Activated naive CD8-positive, alpha-beta T cell treated with anti-CD3 and anti-CD28 coated beads, Interleukin-2, amount 10 ng/mL, durations not matched to agents 7 days and 5 days (primary cell): ENCODE measurements at regions not wholly inside any gene's neighbourhood (a gene's known extent, or its start where the extent isn't known, plus 50 kb on each side); places are given as distances from the start of the nearest gene placed in this dataset.
"Not testable (repeated sequence)": the region's sequence is repeated elsewhere in the genome, so short reads cannot be mapped to it uniquely, and the experiment has no call there.

Source experiments
- ATAC-seq: fragments of 150-1000 bp; cut with Tn5 transposase; one replicate; pipeline ENCODE4 v1.10.0; 2021; ENCODE audit warnings: low read depth, moderate library complexity
- POLR2A ChIA-PET: fragments of 350-600 bp; sonication (Branson Sonifier 250); formaldehyde crosslinking; loops from one replicate; lab custom pipeline; 2021; ENCODE audit warnings: antibody characterized with exemption; lab: Charles Lee
- DNase-seq: peaks from one replicate; pipeline ENCODE4 v3.0.0; 2021
- H3K27ac Mint-ChIP-seq: one replicate; pipeline ENCODE4 v1.8.0; 2022; ENCODE audit warnings: mild to moderate bottlenecking, mixed read lengths
- H3K27me3 Mint-ChIP-seq: one replicate; pipeline ENCODE4 v1.8.0; 2022; ENCODE audit warnings: mild to moderate bottlenecking, moderate library complexity, mixed read lengths
- H3K36me3 Mint-ChIP-seq: one replicate; pipeline ENCODE4 v1.8.0; 2021; ENCODE audit warnings: mild to moderate bottlenecking, mixed read lengths
- H3K4me1 Mint-ChIP-seq: one replicate; pipeline ENCODE4 v1.8.0; 2021; ENCODE audit warnings: mixed read lengths
- H3K4me3 Mint-ChIP-seq: one replicate; pipeline ENCODE4 v1.8.0; 2022; ENCODE audit warnings: mild to moderate bottlenecking, moderate library complexity, mixed read lengths
- H3K9me3 Mint-ChIP-seq: one replicate; pipeline ENCODE4 v1.8.0; 2021; ENCODE audit warnings: mixed read lengths

- Mint-ChIP-seq H3K9me3 (peaks cover 6% of the 10 kb centered on the region), H3K4me1 (peaks cover 3% of the 10 kb centered on the region), H3K27ac (no peak overlapping the region), H3K36me3 (peaks cover 66% of the 10 kb centered on the region), H3K4me3 (no peak overlapping the region), H3K27me3 (no peaks in the 10 kb centered on the region)
- ATAC-seq (no peak), DNase-seq (no peak)
- POLR2A ChIA-PET, result no interaction called here
Observed at GRCh38 chr6:144435602-144436426, 150.7 kb downstream of the UTRN start.

GRCh38 chr6:144437105-144437504 lies 152.0 kb downstream of the UTRN start:
- no peak overlapping the region for H3K4me3 Mint-ChIP-seq
- H3K27me3 Mint-ChIP-seq, result no peaks in the 10 kb centered on the region
- peaks cover 3% of the 10 kb centered on the region for H3K4me1 Mint-ChIP-seq
- H3K36me3 Mint-ChIP-seq, result peaks cover 69% of the 10 kb centered on the region
- ATAC-seq (no peak), DNase-seq (no peak)
- H3K9me3 Mint-ChIP-seq, result peaks cover 10% of the 10 kb centered on the region
- H3K27ac Mint-ChIP-seq, result no peak overlapping the region
- POLR2A ChIA-PET, result no interaction called here

- no peak for ATAC-seq
Observed at GRCh38 chr6:144438103-144438502, 153.0 kb downstream of the UTRN start.

GRCh38 chr6:144439016-144439415 lies 153.9 kb downstream of the UTRN start:
- no peak overlapping the region for H3K27ac Mint-ChIP-seq

More at GRCh38 chr6:144438103-144438502, 153.0 kb downstream of the UTRN start:
- DNase-seq, result no peak
- Mint-ChIP-seq H3K36me3 (peaks cover 70% of the 10 kb centered on the region), H3K4me3 (no peak overlapping the region), H3K4me1 (peaks cover 3% of the 10 kb centered on the region), H3K27ac (no peak overlapping the region), H3K9me3 (peaks cover 13% of the 10 kb centered on the region), H3K27me3 (no peaks in the 10 kb centered on the region)
- POLR2A ChIA-PET, result no interaction called here

GRCh38 chr6:144441801-144442200 lies 156.7 kb downstream of the UTRN start:
- H3K4me1 Mint-ChIP-seq, H3K4me3 Mint-ChIP-seq, ATAC-seq, POLR2A ChIA-PET, H3K27ac Mint-ChIP-seq, DNase-seq, H3K27me3 Mint-ChIP-seq: not testable (repeated sequence)
- Mint-ChIP-seq H3K36me3 (peaks cover 68% of the 10 kb centered on the region), H3K9me3 (peaks cover 13% of the 10 kb centered on the region)

More at GRCh38 chr6:144439016-144439415, 153.9 kb downstream of the UTRN start:
- Mint-ChIP-seq H3K36me3 (peaks cover 69% of the 10 kb centered on the region), H3K4me1 (peaks cover 3% of the 10 kb centered on the region), H3K27me3 (no peaks in the 10 kb centered on the region), H3K4me3 (no peak overlapping the region), H3K9me3 (peaks cover 13% of the 10 kb centered on the region)
- ATAC-seq (no peak), DNase-seq (no peak)
- POLR2A ChIA-PET, result no interaction called here

GRCh38 chr6:144443157-144443556 lies 158.0 kb downstream of the UTRN start:
- peaks cover 1% of the 10 kb centered on the region for H3K4me1 Mint-ChIP-seq
- peaks cover 13% of the 10 kb centered on the region for H3K9me3 Mint-ChIP-seq
- no peak overlapping the region for H3K27ac Mint-ChIP-seq
- H3K27me3 Mint-ChIP-seq, result no peaks in the 10 kb centered on the region
- H3K4me3 Mint-ChIP-seq, result no peak overlapping the region
- no peak for DNase-seq
- peaks cover 64% of the 10 kb centered on the region for H3K36me3 Mint-ChIP-seq
- ATAC-seq, result no peak
- POLR2A ChIA-PET, result no interaction called here

- H3K27me3 Mint-ChIP-seq, result no peaks in the 10 kb centered on the region
- POLR2A ChIA-PET, result no interaction called here
Observed at GRCh38 chr6:144447472-144447871, 162.3 kb downstream of the UTRN start.

GRCh38 chr6:144449218-144449617 lies 164.1 kb downstream of the UTRN start:
- Mint-ChIP-seq H3K27ac (peak overlapping the region; percentile 9), H3K9me3 (no peaks in the 10 kb centered on the region), H3K36me3 (peaks cover 48% of the 10 kb centered on the region), H3K4me3 (no peak overlapping the region), H3K4me1 (peaks cover 14% of the 10 kb centered on the region), H3K27me3 (no peaks in the 10 kb centered on the region)
- POLR2A ChIA-PET, result no interaction called here
- ATAC-seq (no peak), DNase-seq (no peak)

More at GRCh38 chr6:144447472-144447871, 162.3 kb downstream of the UTRN start:
- Mint-ChIP-seq H3K27ac (no peak overlapping the region), H3K4me1 (peaks cover 14% of the 10 kb centered on the region), H3K4me3 (no peak overlapping the region), H3K36me3 (peaks cover 49% of the 10 kb centered on the region), H3K9me3 (no peaks in the 10 kb centered on the region)
- ATAC-seq (no peak), DNase-seq (no peak)

GRCh38 chr6:144449911-144450597 lies 164.9 kb downstream of the UTRN start:
- Mint-ChIP-seq H3K9me3 (no peaks in the 10 kb centered on the region), H3K36me3 (peaks cover 46% of the 10 kb centered on the region), H3K27me3 (no peaks in the 10 kb centered on the region), H3K27ac (no peak overlapping the region), H3K4me3 (no peak overlapping the region), H3K4me1 (peaks cover 14% of the 10 kb centered on the region)
- POLR2A ChIA-PET, result no interaction called here
- DNase-seq, result no peak
- ATAC-seq, result no peak

GRCh38 chr6:144460327-144461095 lies 175.4 kb downstream of the UTRN start:
- H3K4me3 Mint-ChIP-seq, result peak overlapping the region; percentile 68

GRCh38 chr6:144462058-144462457 lies 176.9 kb downstream of the UTRN start:
- ATAC-seq, result no peak
- Mint-ChIP-seq H3K27me3 (no peaks in the 10 kb centered on the region), H3K4me3 (no peak overlapping the region), H3K27ac (no peak overlapping the region), H3K9me3 (no peaks in the 10 kb centered on the region), H3K36me3 (peaks cover 63% of the 10 kb centered on the region), H3K4me1 (peaks cover 16% of the 10 kb centered on the region)
- DNase-seq, result no peak
- POLR2A ChIA-PET, result no interaction called here

More at GRCh38 chr6:144460327-144461095, 175.4 kb downstream of the UTRN start:
- POLR2A ChIA-PET, result no interaction called here
- peaks cover 15% of the 10 kb centered on the region for H3K4me1 Mint-ChIP-seq
- H3K9me3 Mint-ChIP-seq, result no peaks in the 10 kb centered on the region
- peaks cover 64% of the 10 kb centered on the region for H3K36me3 Mint-ChIP-seq
- no peaks in the 10 kb centered on the region for H3K27me3 Mint-ChIP-seq
- no peak for DNase-seq
- H3K27ac Mint-ChIP-seq, result peak overlapping the region; percentile 89
- ATAC-seq, result peak; percentile 95

GRCh38 chr6:144466716-144467115 lies 181.6 kb downstream of the UTRN start:
- no peaks in the 10 kb centered on the region for H3K27me3 Mint-ChIP-seq
- H3K4me1 Mint-ChIP-seq, result peaks cover 21% of the 10 kb centered on the region
- no peak for DNase-seq
- no peak overlapping the region for H3K4me3 Mint-ChIP-seq
- H3K9me3 Mint-ChIP-seq, result no peaks in the 10 kb centered on the region
- POLR2A ChIA-PET, result no interaction called here
- H3K27ac Mint-ChIP-seq, result no peak overlapping the region
- ATAC-seq, result no peak
- peaks cover 55% of the 10 kb centered on the region for H3K36me3 Mint-ChIP-seq

GRCh38 chr6:144467172-144467762 lies 182.1 kb downstream of the UTRN start:
- no peaks in the 10 kb centered on the region for H3K9me3 Mint-ChIP-seq
- H3K27ac Mint-ChIP-seq, result no peak overlapping the region
- POLR2A ChIA-PET, result no interaction called here
- ATAC-seq (no peak), DNase-seq (no peak)
- peaks cover 55% of the 10 kb centered on the region for H3K36me3 Mint-ChIP-seq
- no peaks in the 10 kb centered on the region for H3K27me3 Mint-ChIP-seq
- peaks cover 21% of the 10 kb centered on the region for H3K4me1 Mint-ChIP-seq
- H3K4me3 Mint-ChIP-seq, result no peak overlapping the region
